Neutrophil (primary cell): ENCODE measurements at regions not wholly inside any gene's neighbourhood (a gene's known extent, or its start where the extent isn't known, plus 50 kb on each side); places are given as distances from the start of the nearest gene placed in this dataset.

Experiments
- H3K27ac ChIP-seq: fragments of 200-600 bp; sonication (generic); 2 replicates; pipeline ENCODE4 v1.5.1; 2016; ENCODE audit warnings: mild to moderate bottlenecking, moderate library complexity
- H3K27me3 ChIP-seq: fragments of 200-600 bp; sonication (generic); 2 replicates; pipeline ENCODE4 v1.6.0; 2016; ENCODE audit warnings: mild to moderate bottlenecking
- H3K36me3 ChIP-seq: fragments of 200-600 bp; sonication (generic); 2 replicates; pipeline ENCODE4 v1.5.1; 2017
- H3K4me1 ChIP-seq, 2 experiments: fragments of 200-600 bp in 1 of 2; sonication (generic) in 1 of 2; 1 replicate in 1 of 2; 2 replicates in 1 of 2; pipeline versions ENCODE4 v1.5.1 to v1.6.1; 2013 to 2016; ENCODE audit warnings: low read depth in 1 of 2, low read length in 1 of 2, mild to moderate bottlenecking in 1 of 2, moderate library complexity in 1 of 2; ENCODE audit not compliant: control insufficient read depth in 1 of 2, insufficient read depth in 1 of 2
- H3K4me3 ChIP-seq, 2 experiments: fragments of 200-600 bp in 1 of 2; sonication (generic) in 1 of 2; 1 replicate in 1 of 2; 2 replicates in 1 of 2; pipeline ENCODE4 v1.5.1; 2013 to 2016; ENCODE audit warnings: low read depth in 1 of 2, low read length in 1 of 2, mild to moderate bottlenecking in 1 of 2, moderate library complexity in 1 of 2
- H3K9me3 ChIP-seq: fragments of 200-600 bp; sonication (generic); 2 replicates; pipeline ENCODE4 v1.5.1; 2016
- TF ChIP-seq, protein P1 (sequence below): fragments of 200-600 bp; sonication (generic); IDR thresholded peaks from 2 replicates; pipeline ENCODE4 v1.5.1; 2016; ENCODE audit warnings: antibody characterized with exemption

DNA sequence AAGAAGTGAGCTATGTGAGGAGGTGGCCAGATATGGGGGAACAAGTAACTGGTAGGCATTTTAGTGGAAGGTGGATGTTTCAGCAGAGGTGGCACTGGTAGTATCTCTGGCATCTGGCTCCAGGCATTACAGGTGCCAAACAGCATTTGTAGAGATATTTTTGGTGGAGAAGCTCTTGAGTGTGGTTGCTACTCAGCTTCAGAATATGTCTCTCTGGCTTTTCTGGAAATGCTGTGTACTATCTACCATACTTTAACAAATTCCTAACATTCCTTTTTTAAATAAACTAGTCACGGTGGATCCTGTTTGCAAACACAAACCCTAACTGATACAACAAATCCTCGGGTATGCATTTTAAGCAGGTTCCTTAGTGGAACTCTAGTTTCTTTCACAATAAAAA, 128.0 kb downstream of the BARX2 start:
- TF ChIP-seq, protein P1, sequence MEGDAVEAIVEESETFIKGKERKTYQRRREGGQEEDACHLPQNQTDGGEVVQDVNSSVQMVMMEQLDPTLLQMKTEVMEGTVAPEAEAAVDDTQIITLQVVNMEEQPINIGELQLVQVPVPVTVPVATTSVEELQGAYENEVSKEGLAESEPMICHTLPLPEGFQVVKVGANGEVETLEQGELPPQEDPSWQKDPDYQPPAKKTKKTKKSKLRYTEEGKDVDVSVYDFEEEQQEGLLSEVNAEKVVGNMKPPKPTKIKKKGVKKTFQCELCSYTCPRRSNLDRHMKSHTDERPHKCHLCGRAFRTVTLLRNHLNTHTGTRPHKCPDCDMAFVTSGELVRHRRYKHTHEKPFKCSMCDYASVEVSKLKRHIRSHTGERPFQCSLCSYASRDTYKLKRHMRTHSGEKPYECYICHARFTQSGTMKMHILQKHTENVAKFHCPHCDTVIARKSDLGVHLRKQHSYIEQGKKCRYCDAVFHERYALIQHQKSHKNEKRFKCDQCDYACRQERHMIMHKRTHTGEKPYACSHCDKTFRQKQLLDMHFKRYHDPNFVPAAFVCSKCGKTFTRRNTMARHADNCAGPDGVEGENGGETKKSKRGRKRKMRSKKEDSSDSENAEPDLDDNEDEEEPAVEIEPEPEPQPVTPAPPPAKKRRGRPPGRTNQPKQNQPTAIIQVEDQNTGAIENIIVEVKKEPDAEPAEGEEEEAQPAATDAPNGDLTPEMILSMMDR: no peak
- H3K36me3 ChIP-seq: no peaks in the 10 kb centered on the region
- no peak overlapping the region for H3K4me3 ChIP-seq
- no peaks in the 10 kb centered on the region for H3K4me1 ChIP-seq
- no peak overlapping the region for H3K27ac ChIP-seq
- no peaks in the 10 kb centered on the region for H3K27me3 ChIP-seq
- H3K9me3 ChIP-seq: no peaks in the 10 kb centered on the region

DNA sequence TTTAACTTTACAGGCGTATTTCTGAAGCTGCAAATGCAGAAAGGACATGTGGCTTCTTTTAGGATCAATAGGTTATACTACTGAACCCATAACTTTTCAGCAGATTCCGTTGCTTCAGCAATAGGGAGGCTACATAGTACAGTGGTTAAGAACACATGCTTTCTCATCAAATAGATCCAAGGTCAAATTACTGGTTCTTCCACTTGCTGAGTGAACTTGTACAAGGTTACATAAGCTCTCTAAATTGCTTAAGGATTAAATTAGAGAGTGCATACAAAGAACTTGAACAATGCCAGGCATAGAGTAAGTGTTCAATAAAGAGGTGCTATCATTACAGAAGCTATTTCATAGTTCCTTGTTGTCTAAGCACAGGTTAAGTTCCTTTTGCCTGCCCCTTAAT, 129.6 kb downstream of the BARX2 start:
- no peaks in the 10 kb centered on the region for H3K27me3 ChIP-seq
- no peak overlapping the region for H3K27ac ChIP-seq
- H3K9me3 ChIP-seq: no peaks in the 10 kb centered on the region
- H3K4me3 ChIP-seq: no peak overlapping the region
- H3K4me1 ChIP-seq: no peaks in the 10 kb centered on the region
- no peaks in the 10 kb centered on the region for H3K36me3 ChIP-seq
- TF ChIP-seq, protein P1: no peak

DNA sequence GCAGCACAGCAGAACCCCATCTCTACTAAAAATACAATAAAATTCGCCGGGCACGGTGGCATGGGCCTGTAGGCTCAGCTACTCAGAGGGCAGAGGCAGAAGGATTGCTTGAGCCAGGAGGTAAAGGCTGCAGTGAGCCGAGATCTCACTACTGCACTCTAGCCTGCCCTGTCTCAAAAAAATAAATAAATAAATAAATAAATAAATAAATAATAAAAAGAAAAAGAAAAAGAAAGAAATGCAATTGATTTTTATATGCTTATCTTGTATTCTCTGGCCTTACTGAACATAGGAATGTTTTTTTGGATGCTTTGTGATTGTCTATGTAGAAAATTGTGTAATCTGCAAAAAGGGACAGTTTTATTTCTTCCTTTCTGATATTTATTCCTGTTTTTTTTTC, 132.5 kb downstream of the BARX2 start:
- TF ChIP-seq, protein P1: no peak
- Histone ChIP-seq H3K27ac (no peak overlapping the region), H3K4me1 (no peaks in the 10 kb centered on the region), H3K9me3 (no peaks in the 10 kb centered on the region), H3K27me3 (no peaks in the 10 kb centered on the region), H3K4me3 (no peak overlapping the region), H3K36me3 (no peaks in the 10 kb centered on the region)

DNA sequence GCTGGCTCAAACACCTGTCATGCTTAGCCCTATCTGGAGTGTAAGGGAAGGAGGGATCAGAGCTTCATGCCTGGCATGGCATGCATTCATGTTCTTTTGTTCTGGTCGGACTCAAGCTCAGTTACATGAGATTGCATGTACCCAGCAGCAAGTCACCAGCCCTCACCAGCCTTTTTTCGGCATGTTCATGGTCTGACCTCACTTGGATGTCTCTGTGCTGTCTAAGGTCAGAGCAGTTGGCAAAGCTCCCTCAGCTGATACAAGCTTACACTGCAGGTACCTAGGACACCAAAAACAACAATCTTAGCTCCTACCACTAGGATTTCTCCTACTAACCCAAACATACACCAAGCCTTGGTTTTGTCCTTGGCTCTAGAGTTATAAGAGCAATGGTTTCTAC, 152.6 kb downstream of the BARX2 start:
- Histone ChIP-seq H3K27ac (no peak overlapping the region), H3K4me3 (no peak overlapping the region), H3K9me3 (no peaks in the 10 kb centered on the region), H3K4me1 (no peaks in the 10 kb centered on the region), H3K27me3 (no peaks in the 10 kb centered on the region), H3K36me3 (no peaks in the 10 kb centered on the region)
- TF ChIP-seq, protein P1: no peak

DNA sequence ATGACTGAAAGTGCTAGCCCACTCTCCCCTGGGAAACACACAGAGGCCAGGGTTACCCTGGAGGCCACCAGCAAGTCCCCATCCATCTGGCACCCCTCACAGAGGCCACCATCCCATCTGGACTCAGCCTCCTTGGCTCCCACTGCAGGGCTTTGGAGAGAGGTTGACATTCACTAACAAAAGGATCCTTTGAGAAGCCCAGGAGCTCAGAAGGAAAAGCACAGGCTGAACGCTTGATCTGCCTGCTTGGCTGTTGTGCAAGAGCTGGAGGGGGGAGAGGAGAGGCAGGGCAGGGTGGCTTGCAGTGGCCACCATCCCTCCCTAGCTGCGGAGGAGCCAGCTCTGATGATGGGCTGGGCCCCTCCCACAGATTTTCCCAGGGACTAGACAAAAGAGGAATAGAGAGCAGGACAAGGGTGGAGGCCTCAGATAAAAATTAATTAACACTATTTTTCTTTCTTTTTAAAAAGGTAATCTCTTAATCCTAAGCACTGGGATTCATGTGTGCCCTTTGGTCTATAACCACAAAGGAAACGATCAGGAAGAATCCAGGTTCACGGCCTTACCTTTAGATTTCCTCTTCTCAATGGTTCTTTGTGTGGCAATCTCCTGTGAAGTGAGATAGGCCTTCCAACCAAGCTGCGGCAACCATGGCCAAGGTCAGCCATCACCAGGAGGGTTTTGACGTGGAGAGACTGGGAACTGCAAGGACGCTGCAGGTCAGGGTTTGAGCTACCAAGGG, 154.7 kb downstream of the BARX2 start:
- no peaks in the 10 kb centered on the region for H3K9me3 ChIP-seq
- H3K27ac ChIP-seq: no peak overlapping the region
- H3K36me3 ChIP-seq: no peaks in the 10 kb centered on the region
- TF ChIP-seq, protein P1: no peak
- H3K27me3 ChIP-seq: no peaks in the 10 kb centered on the region
- no peak overlapping the region for H3K4me3 ChIP-seq
- no peaks in the 10 kb centered on the region for H3K4me1 ChIP-seq
